NT2/D1 (cell line): ENCODE measurements at regions not wholly inside any gene's neighbourhood (a gene's known extent, or its start where the extent isn't known, plus 50 kb on each side); places are given as distances from the start of the nearest gene placed in this dataset.

Experiments
- SUZ12 ChIP-seq: IDR thresholded peaks from 2 replicates; pipeline ENCODE4 v1.6.1; 2011; ENCODE audit not compliant: insufficient read length, insufficient read depth; ENCODE audit errors: extremely low read depth
- YY1 ChIP-seq: IDR thresholded peaks from 2 replicates; pipeline ENCODE4 v1.6.1; 2011; ENCODE audit not compliant: insufficient read length, insufficient read depth
- ZNF274 ChIP-seq: IDR thresholded peaks from 2 replicates; pipeline ENCODE4 v1.6.1; 2011; ENCODE audit warnings: mild to moderate bottlenecking, low read depth, low read length

- no peak for TF ChIP-seq YY1
- TF ChIP-seq ZNF274 = no peak
- TF ChIP-seq SUZ12 = no peak
These were observed 394.0 kb downstream of the DMRTA1 start for GRCh38 chr9:22840641-22841040.
